Skin epidermis (tissue), 12 donors: ENCODE measurements at regions not wholly inside any gene's neighbourhood (a gene's known extent, or its start where the extent isn't known, plus 50 kb on each side); places are given as distances from the start of the nearest gene placed in this dataset.

ENCODE experiments used
- H3K27ac ChIP-seq, 21 experiments: fragments of 200-600 bp; sonication (generic) in 11 of 21; one replicate each; pipeline ENCODE4 v1.5.0; 2020; ENCODE audit warnings: mild to moderate bottlenecking in 3 of 21, inconsistent platforms in 2 of 21, moderate library complexity in 2 of 21
- H3K4me3 ChIP-seq, 7 experiments: fragments of 200-600 bp; sonication (generic) in 2 of 7; one replicate each; pipeline ENCODE4 v1.5.0; 2020; ENCODE audit warnings: inconsistent platforms in 2 of 7, mild to moderate bottlenecking in 2 of 7, moderate library complexity in 1 of 7

DNA sequence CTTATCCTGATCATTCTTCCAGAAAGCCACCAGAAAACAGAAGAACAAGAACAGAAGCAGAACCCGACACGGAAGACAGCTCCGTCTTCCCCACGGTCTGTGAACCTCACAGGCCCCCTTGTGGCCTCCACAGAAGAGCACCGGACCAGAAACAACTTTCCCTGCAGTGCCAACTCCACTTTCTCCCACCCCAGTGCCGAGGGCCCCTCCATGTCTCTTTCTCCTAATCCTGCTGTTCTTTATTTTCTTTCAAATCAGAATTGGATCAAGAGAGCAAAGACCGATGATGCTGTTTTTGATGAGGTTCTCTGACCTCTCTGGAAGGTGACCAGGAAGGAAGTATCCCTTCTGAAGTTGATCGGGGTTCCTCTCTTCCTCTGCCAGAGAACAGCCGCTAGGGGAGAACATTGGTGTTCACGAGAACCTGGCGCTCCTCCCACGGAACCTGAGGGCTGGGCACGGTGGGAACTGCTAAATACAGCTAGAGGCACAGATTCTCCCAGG is 58.9 kb upstream of the CTTNBP2NL start:
- H3K27ac ChIP-seq = no peak overlapping the region
- no peak overlapping the region for H3K4me3 ChIP-seq

DNA sequence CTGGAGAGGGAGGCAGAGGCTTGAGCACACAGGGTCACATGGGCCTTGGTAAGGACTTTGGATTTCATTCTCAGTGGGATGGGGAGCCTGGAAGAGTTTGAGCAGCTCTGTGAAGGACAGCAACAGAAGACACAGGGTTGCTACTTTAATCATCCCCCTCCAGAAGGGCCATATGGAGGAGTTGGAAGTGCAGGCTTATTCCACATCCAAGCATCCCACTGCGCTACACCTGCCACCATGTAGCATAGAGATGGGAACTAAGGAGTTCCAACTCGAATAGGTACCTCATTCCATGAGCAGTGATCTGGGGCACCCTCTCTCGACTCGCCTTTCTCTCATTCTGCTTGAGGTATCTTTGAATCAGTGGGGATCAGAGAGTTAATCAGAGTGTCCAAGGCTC is 54.0 kb upstream of the CTTNBP2NL start:
- Histone ChIP-seq H3K4me3 (no peak overlapping the region), H3K27ac (no peak overlapping the region)

DNA sequence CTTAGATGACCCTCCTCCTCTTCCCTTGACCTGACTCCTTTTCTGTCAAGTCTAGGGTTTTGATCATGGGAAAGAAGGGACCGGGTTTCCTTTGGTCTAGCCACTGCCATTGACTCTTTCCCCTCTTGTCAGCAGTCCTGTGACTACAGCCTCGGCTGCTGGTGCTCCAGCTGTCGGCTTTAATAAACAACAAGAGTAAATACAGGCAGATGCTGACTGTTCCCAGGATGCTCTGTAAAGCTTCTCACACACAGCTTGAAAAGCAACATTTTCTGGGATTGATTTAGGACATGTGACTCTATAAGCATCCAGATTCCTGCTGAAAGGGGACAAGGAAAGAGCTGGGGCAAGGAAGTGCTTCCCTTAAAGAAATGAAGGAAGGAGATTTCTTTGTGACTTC is 53.5 kb upstream of the CTTNBP2NL start:
- no peak overlapping the region for H3K4me3 ChIP-seq
- H3K27ac ChIP-seq = no peak overlapping the region

DNA sequence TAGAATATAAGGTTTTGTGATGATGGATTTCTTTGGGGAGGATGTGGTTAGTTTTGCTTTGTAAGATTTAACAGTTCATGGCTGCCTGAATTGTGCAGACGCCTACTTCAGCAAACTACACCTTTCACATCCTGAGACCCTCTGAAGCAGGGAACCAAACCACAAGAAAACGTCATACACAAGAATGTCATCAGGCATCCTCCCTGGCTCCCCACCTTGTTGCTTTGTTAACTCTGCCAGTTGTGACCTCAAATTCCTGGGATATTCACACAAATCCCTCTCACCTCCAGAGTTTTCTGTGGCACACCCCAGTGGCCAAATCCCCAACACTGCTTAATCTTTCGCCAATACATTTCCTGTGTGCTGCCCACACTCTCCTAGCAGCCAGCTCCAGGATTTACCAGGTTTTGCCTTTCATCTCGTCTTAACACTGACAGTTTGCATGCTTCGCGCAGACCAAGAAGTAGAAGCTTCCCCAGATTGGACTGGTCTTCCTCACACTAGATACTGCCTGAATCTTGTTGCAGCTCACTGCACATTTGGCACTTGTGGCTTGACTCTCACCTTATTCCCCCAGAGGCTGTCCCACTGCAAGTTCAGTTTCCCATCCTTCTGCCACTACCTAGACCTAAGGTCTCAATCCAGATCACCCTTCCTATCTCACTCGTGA is 51.1 kb upstream of the CTTNBP2NL start:
- no peak overlapping the region for H3K4me3 ChIP-seq
- no peak overlapping the region for H3K27ac ChIP-seq
